ENCODE measurements at regions not wholly inside any gene's neighbourhood (a gene's known extent, or its start where the extent isn't known, plus 50 kb on each side); places are given as distances from the start of the nearest gene placed in this dataset.
A peak's percentile ranks its signal among the peaks of the same experiment; 100 is the strongest.

DNA sequence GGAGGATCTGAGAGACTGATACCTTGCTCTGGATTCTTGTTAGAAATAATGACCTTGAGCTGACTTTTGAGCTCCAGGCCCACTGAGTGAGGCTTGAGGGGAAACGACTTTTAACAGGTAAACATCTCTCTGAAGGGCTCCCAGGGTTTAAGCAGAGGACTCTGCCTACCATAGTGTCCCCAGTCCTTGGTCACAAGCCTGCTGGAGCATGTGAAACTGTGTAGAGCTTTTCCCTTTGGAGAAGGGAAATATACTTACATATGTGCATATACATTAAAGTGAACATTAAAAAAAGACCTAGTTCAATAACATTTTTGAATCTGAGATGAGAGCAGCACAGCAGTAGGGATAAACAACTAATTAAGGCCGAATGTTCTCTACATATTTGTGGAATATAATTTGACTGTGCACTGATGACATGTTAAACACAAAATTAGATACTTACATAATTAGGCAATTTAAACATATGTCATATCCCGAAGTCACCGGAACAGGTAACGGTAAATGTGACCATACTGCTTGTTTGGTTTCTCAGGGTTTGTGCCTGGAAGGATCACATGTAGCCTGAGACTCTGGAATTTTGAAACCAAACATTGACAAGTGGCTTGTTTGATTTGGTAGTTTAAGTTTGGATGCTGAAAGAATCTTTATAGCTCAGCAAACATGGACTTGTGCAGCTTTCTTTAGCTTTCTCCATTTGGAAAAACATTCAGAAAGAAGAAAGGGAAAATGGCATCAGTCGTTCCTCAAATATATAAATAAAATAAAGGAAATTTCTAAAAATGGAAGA, 266.1 kb upstream of the C2CD4B start:
- Histone ChIP-seq H3K9me3 (ENCODE audit: low read length) (no peaks in the 10 kb centered on the region), H3K9ac (ENCODE audit: low read length) (no peak overlapping the region), H3K27me3 (ENCODE audit: control insufficient read depth in 1 of 2, insufficient read depth in 2 of 2, low read length in 2 of 2) (no peaks in the 10 kb centered on the region)

DNA sequence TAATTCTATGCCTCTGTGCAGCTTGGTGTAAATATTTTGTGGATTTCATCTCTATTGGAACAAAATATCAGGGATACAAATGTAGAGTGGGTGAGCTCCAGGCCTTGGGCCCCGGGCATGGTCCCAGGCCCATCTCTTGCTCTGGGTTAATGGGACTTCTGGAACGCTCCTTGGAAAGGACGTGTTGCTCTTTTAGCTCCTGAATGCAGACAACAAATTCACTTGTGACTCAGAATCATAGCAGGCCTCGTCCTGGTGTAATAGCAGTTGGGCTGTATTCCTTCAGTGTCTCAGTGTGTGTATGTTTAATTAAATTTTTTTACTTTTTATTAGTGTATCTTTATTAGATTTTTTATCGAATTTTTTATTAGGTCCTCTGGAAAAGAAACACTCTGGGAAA, 266.7 kb upstream of the C2CD4B start:
- H3K27ac ChIP-seq (ENCODE audit: low read depth, low read length) = peak overlapping the region; percentile 55
- H3K9me3 ChIP-seq (ENCODE audit: low read length) = no peaks in the 10 kb centered on the region
- H3K4me1 ChIP-seq (ENCODE audit: insufficient read depth, low read length) = peaks cover 36% of the 10 kb centered on the region
- no peak overlapping the region for H3K9ac ChIP-seq (ENCODE audit: low read length)
- no peaks in the 10 kb centered on the region for H3K27me3 ChIP-seq (ENCODE audit: control insufficient read depth in 1 of 2, insufficient read depth in 2 of 2, low read length in 2 of 2)
- no peak overlapping the region for H3K4me3 ChIP-seq (ENCODE audit: low read depth in 1 of 2, low read length in 2 of 2)
- H3K36me3 ChIP-seq (ENCODE audit: insufficient read depth, low read length) = no peaks in the 10 kb centered on the region

More for the DNA sequence above, 266.1 kb upstream of the C2CD4B start:
- Histone ChIP-seq H3K27ac (ENCODE audit: low read depth, low read length) (peak overlapping the region; percentile 55), H3K4me3 (ENCODE audit: low read depth in 1 of 2, low read length in 2 of 2) (no peak overlapping the region), H3K4me1 (ENCODE audit: insufficient read depth, low read length) (peaks cover 36% of the 10 kb centered on the region), H3K36me3 (ENCODE audit: insufficient read depth, low read length) (no peaks in the 10 kb centered on the region)

DNA sequence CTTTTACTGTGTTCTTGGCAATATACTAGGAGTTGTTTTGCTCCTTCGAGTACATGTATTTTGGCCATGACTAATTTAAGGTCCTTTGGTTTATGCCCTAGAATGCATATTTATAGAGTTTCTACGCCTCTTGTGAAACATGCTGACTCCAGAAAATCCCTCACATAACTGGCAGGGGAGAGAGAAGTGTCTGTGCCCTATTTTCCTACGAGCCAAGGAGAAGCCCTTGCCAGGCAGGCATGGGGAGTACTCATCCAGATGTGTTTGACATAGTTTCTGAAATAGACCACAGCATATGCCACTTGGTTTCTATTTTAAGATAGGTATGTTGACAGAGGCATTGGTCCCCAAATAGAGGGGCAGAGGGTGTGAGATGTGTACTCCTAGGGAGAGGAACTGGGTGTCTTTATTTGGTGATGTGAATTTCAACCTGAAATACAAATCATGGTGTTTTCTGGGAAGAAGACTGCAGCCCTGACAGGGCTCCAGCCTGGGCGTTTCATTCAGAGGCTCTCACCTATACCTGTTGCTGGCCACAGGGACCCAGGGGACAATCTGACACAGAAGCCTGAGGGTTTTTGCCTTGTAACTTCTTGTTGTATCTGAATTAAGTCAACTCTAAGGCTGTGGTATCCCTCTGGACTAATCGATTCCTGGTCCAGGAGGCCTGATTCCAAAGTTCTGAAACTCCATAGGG, 267.8 kb upstream of the C2CD4B start:
- no peak overlapping the region for H3K4me3 ChIP-seq (ENCODE audit: low read depth in 1 of 2, low read length in 2 of 2)
- H3K36me3 ChIP-seq (ENCODE audit: insufficient read depth, low read length) = no peaks in the 10 kb centered on the region
- no peak overlapping the region for H3K9ac ChIP-seq (ENCODE audit: low read length)
- H3K27ac ChIP-seq (ENCODE audit: low read depth, low read length) = peak overlapping the region; percentile 24
- H3K27me3 ChIP-seq (ENCODE audit: control insufficient read depth in 1 of 2, insufficient read depth in 2 of 2, low read length in 2 of 2) = no peaks in the 10 kb centered on the region
- peaks cover 36% of the 10 kb centered on the region for H3K4me1 ChIP-seq (ENCODE audit: insufficient read depth, low read length)
- H3K9me3 ChIP-seq (ENCODE audit: low read length) = no peaks in the 10 kb centered on the region

DNA sequence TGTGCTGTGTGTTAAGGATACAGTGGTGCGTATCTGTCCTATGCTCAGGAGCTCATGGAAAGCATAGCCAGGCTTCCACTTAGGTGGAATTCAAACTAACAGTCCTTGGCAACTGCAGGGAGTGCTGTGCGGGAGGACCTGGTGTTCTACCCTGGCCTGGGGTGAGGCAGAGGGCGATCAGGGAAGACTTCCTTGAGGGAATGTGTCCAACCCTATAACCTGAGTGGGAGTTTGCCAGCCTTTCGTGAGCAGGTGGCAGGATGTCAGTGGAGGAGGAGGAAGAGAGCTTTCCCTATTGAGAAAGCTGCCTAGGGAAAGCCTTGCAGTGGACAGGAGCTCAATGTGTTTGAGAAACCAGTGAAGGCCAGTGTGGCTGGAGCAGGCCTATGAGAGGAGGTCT, 271.1 kb upstream of the C2CD4B start:
- H3K27me3 ChIP-seq (ENCODE audit: control insufficient read depth in 1 of 2, insufficient read depth in 2 of 2, low read length in 2 of 2) = no peaks in the 10 kb centered on the region
- H3K4me1 ChIP-seq (ENCODE audit: insufficient read depth, low read length) = peaks cover 45% of the 10 kb centered on the region
- no peaks in the 10 kb centered on the region for H3K9me3 ChIP-seq (ENCODE audit: low read length)
- H3K9ac ChIP-seq (ENCODE audit: low read length) = no peak overlapping the region
- H3K27ac ChIP-seq (ENCODE audit: low read depth, low read length) = no peak overlapping the region
- H3K4me3 ChIP-seq (ENCODE audit: low read depth in 1 of 2, low read length in 2 of 2) = no peak overlapping the region
- H3K36me3 ChIP-seq (ENCODE audit: insufficient read depth, low read length) = no peaks in the 10 kb centered on the region

DNA sequence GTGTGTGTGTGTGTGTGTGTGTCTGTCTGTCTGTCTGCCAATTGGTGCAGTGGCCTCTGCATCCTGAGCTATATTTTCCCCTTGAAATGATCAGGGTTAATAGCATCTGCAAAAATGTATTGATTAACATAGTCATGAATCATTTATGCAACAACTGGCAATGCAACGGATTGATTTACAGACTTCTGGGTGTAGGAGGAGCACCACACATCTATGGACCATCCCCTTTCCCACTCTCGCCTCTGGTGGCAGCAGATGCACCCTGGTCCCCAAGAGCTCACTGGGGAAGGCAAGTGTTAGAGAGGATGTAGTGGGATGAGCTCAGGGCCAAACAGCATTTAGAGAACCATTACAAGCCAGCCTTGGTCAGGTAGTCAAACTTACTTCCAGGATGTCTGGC, 272.7 kb upstream of the C2CD4B start:
- no peak overlapping the region for H3K27ac ChIP-seq (ENCODE audit: low read depth, low read length)
- no peaks in the 10 kb centered on the region for H3K27me3 ChIP-seq (ENCODE audit: control insufficient read depth in 1 of 2, insufficient read depth in 2 of 2, low read length in 2 of 2)
- H3K4me3 ChIP-seq (ENCODE audit: low read depth in 1 of 2, low read length in 2 of 2) = no peak overlapping the region
- peaks cover 32% of the 10 kb centered on the region for H3K4me1 ChIP-seq (ENCODE audit: insufficient read depth, low read length)
- H3K9me3 ChIP-seq (ENCODE audit: low read length) = no peaks in the 10 kb centered on the region
- no peak overlapping the region for H3K9ac ChIP-seq (ENCODE audit: low read length)
- no peaks in the 10 kb centered on the region for H3K36me3 ChIP-seq (ENCODE audit: insufficient read depth, low read length)

DNA sequence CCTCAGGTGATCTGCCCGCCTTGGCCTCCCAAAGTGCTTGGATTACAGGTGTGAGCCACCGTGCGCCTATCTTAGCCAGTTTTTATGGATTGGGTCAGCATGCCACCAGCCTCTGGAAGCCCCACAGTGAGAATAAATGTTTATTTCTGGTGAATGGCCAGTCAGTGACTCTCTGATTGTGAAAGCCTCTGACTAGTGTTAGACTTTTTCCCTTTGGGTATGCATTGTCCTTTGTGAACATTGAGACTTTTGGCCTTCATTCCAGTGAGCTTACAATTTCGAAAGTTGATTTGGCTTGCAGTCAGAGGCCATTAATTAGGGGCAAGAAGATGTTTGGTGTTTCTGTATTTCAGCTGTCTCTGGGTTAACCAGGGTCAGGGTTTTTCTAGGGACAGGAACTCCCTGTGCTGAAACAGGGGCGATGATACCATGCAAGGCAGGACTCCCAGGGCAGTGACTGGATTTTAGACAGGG, 274.5 kb upstream of the C2CD4B start:
- H3K27ac ChIP-seq (ENCODE audit: low read depth, low read length) = no peak overlapping the region
- no peak overlapping the region for H3K4me3 ChIP-seq (ENCODE audit: low read depth in 1 of 2, low read length in 2 of 2)
- H3K4me1 ChIP-seq (ENCODE audit: insufficient read depth, low read length) = peaks cover 26% of the 10 kb centered on the region
- no peak overlapping the region for H3K9ac ChIP-seq (ENCODE audit: low read length)
- no peaks in the 10 kb centered on the region for H3K36me3 ChIP-seq (ENCODE audit: insufficient read depth, low read length)
- no peaks in the 10 kb centered on the region for H3K27me3 ChIP-seq (ENCODE audit: control insufficient read depth in 1 of 2, insufficient read depth in 2 of 2, low read length in 2 of 2)
- H3K9me3 ChIP-seq (ENCODE audit: low read length) = no peaks in the 10 kb centered on the region

DNA sequence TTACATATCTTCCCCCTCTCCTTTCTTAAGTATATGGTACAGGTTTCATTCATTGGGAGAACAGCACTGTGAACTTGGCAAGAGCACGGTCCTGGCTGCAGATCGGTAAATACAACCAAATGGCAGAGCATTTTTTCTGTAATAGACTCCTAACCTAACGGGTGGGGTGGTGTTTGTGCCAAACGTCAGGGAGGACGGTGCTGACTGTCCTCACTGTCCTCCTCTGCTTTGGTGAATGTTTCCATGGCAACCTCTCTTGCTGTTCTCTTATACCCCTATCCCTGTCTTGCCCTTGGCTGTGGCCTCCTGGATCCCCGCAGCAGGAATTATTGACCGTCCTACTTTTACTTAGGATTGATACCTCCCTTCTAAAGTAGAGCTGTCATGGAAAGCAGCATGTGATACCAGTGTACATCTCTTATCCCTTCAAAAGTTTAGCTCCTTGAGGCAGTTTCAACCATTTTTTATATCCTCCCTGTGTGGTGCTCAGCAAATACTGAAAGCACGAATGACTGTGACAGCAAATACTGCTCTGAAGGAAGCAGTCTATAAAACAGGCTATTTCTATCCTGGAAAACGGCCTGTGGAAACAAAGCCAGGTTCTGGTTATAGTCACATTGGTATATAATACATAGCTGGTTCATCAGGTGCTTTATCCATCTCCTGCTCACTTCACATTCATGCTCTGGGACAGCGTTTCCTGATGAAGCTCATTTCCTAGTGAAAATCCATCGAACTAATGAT, 275.4 kb upstream of the C2CD4B start:
- Histone ChIP-seq H3K4me3 (ENCODE audit: low read depth in 1 of 2, low read length in 2 of 2) (no peak overlapping the region), H3K36me3 (ENCODE audit: insufficient read depth, low read length) (no peaks in the 10 kb centered on the region), H3K27ac (ENCODE audit: low read depth, low read length) (no peak overlapping the region), H3K27me3 (ENCODE audit: control insufficient read depth in 1 of 2, insufficient read depth in 2 of 2, low read length in 2 of 2) (no peaks in the 10 kb centered on the region), H3K9me3 (ENCODE audit: low read length) (no peaks in the 10 kb centered on the region), H3K4me1 (ENCODE audit: insufficient read depth, low read length) (peaks cover 31% of the 10 kb centered on the region), H3K9ac (ENCODE audit: low read length) (no peak overlapping the region)

DNA sequence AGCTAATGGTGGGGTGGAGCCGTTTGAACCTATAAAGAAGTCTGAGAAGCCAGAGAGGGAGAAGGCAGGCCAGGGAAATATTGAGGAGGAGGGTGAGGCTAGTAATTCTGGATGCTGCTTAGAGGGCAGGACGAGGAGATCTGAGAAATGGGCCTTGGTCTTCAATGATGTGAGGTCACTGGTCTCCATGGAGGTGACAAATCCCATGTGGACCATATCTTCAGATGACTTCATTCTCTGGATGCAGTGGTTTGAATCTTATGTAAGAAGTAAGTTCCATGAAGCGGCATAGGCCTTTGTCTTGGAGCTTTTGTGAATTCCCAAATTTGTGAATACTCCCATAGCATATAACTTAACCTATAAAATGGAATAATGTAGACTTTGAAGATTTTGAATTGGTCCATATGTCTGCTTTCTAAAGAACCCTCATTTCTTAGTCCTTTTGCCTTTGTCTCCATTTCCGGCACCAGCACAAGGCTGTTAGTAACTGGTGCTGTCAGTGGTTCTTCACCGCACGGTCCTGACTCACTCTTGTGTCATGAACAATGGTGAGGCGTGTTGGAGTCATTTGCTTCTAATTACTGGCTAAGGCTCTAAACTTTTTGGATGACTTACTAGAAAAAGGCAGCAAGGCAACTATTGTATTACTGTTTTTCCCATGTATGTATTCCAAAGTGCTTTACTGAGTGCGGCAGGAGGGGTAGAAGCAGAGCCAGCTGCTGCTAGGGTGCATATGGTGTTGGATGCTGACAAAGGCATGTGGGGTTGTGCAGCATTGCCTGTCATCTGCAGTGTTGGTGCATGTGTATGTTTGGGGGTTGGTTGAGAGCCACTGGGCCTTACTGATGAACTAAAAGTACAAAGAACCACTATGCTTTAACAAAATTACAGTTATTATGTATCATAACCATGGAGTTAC, 279.3 kb upstream of the C2CD4B start:
- Histone ChIP-seq H3K9ac (ENCODE audit: low read length) (no peak overlapping the region), H3K4me1 (ENCODE audit: insufficient read depth, low read length) (peaks cover 23% of the 10 kb centered on the region), H3K4me3 (ENCODE audit: low read depth in 1 of 2, low read length in 2 of 2) (no peak overlapping the region), H3K27me3 (ENCODE audit: control insufficient read depth in 1 of 2, insufficient read depth in 2 of 2, low read length in 2 of 2) (no peaks in the 10 kb centered on the region), H3K36me3 (ENCODE audit: insufficient read depth, low read length) (no peaks in the 10 kb centered on the region), H3K27ac (ENCODE audit: low read depth, low read length) (no peak overlapping the region), H3K9me3 (ENCODE audit: low read length) (no peaks in the 10 kb centered on the region)

DNA sequence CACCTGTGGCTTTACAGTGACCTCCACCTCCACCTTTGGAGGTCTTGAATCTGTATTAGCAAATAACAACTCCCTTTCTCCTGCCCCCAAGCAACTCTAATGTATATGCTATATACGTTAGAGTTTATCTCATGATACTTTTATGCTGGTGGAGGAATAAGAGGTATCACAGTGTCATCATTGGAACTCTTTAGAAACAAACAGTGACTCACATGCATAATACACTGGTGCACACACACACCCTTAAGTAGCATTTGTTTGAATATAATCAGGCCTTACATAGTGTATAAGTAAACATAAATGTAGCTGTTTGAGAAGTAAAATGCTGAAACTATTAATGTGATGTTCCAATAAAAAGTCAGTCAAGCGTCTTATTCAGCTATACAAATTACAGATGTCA, 280.2 kb upstream of the C2CD4B start:
- Histone ChIP-seq H3K36me3 (ENCODE audit: insufficient read depth, low read length) (no peaks in the 10 kb centered on the region), H3K4me1 (ENCODE audit: insufficient read depth, low read length) (peaks cover 15% of the 10 kb centered on the region), H3K27me3 (ENCODE audit: control insufficient read depth in 1 of 2, insufficient read depth in 2 of 2, low read length in 2 of 2) (no peaks in the 10 kb centered on the region), H3K4me3 (ENCODE audit: low read depth in 1 of 2, low read length in 2 of 2) (no peak overlapping the region), H3K27ac (ENCODE audit: low read depth, low read length) (no peak overlapping the region), H3K9me3 (ENCODE audit: low read length) (no peaks in the 10 kb centered on the region), H3K9ac (ENCODE audit: low read length) (no peak overlapping the region)

DNA sequence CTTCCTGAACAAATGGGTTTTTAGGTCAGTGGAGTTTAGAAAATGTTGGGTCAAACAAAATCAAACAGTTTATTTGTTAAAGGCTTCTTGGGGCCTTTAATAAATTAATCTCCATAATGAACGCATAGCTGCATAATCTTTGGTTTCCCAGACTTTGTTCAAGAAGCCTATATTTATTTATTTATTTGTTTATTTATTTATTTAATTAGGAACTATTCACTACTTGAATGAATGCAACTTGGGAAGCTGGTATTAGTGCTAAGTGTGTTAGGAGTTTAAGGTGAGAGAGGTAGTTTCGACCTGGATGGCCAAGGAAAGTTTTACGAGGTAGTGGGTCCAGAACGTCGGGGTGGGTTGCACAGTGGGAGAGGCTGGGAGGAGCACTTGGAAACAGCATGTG, 281.9 kb upstream of the C2CD4B start:
- peaks cover 5% of the 10 kb centered on the region for H3K4me1 ChIP-seq (ENCODE audit: insufficient read depth, low read length)
- H3K36me3 ChIP-seq (ENCODE audit: insufficient read depth, low read length) = no peaks in the 10 kb centered on the region
- no peak overlapping the region for H3K27ac ChIP-seq (ENCODE audit: low read depth, low read length)
- H3K9ac ChIP-seq (ENCODE audit: low read length) = no peak overlapping the region
- no peaks in the 10 kb centered on the region for H3K27me3 ChIP-seq (ENCODE audit: control insufficient read depth in 1 of 2, insufficient read depth in 2 of 2, low read length in 2 of 2)
- H3K9me3 ChIP-seq (ENCODE audit: low read length) = no peaks in the 10 kb centered on the region
- no peak overlapping the region for H3K4me3 ChIP-seq (ENCODE audit: low read depth in 1 of 2, low read length in 2 of 2)

DNA sequence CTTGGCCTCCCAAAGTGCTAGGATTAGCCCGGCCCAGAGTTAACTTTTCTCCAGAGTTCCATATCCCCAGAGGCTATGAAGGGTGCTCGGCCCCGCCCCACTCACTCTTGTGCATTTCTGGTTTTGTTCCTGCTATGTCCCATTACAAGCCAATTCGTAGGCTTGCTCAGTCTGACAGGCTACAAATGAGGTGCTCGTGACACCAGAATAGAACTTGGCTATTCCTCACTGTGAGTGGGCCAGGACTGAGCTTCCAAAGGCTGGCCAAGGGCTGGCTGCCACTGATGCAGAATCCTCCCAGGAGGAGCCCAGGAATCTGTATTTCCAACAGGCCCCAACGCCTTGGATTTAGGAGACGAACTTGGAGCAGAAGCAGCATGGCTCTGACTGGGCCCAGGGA, 282.7 kb upstream of the C2CD4B start:
- Histone ChIP-seq H3K27ac (ENCODE audit: low read depth, low read length) (no peak overlapping the region), H3K9me3 (ENCODE audit: low read length) (no peaks in the 10 kb centered on the region), H3K27me3 (ENCODE audit: control insufficient read depth in 1 of 2, insufficient read depth in 2 of 2, low read length in 2 of 2) (no peaks in the 10 kb centered on the region), H3K4me3 (ENCODE audit: low read depth in 1 of 2, low read length in 2 of 2) (no peak overlapping the region), H3K4me1 (ENCODE audit: insufficient read depth, low read length) (peaks cover 5% of the 10 kb centered on the region), H3K36me3 (ENCODE audit: insufficient read depth, low read length) (no peaks in the 10 kb centered on the region), H3K9ac (ENCODE audit: low read length) (no peak overlapping the region)
